OCI-LY7 (cell line): ENCODE measurements at regions not wholly inside any gene's neighbourhood (a gene's known extent, or its start where the extent isn't known, plus 50 kb on each side); places are given as distances from the start of the nearest gene placed in this dataset.

Experiments
- BruUV-seq: library from RNA; stranded (reverse); fragments of 400-500 nt; replicated peaks from 2 replicates; lab custom pipeline; 2021; lab: Mats Ljungman, UMichigan
- CTCF ChIA-PET: fragments of 300-600 bp; sonication (Branson Sonifier 250); formaldehyde crosslinking; loops from one replicate; lab custom pipeline; 2022; ENCODE audit warnings: antibody characterized with exemption; ENCODE audit not compliant: unreplicated experiment; lab: Charles Lee
- POLR2A ChIA-PET: fragments of 300-600 bp; sonication (Branson Sonifier 250); formaldehyde crosslinking; loops from one replicate; lab custom pipeline; 2022; ENCODE audit warnings: antibody characterized with exemption; lab: Charles Lee
- DNase-seq: peaks from one replicate; pipeline ENCODE4 v3.0.0-alpha.2; 2015; ENCODE audit warnings: low spot score
- H2AFZ ChIP-seq: fragments of 200-600 bp; sonication (generic), shearing (Covaris generic); 2 replicates; pipeline ENCODE4 v1.6.1; 2014; ENCODE audit warnings: mild to moderate bottlenecking, antibody characterized with exemption, low read length, moderate library complexity
- H3K27ac ChIP-seq: fragments of 200-600 bp; sonication (generic); 2 replicates; pipeline ENCODE4 v1.5.1; 2014; ENCODE audit warnings: mixed run types, low read depth, mild to moderate bottlenecking, moderate library complexity, low read length, inconsistent platforms; ENCODE audit not compliant: poor library complexity, severe bottlenecking
- H3K36me3 ChIP-seq: fragments of 200-600 bp; sonication (generic); 2 replicates; pipeline ENCODE4 v1.6.1; 2014; ENCODE audit warnings: mild to moderate bottlenecking, antibody characterized with exemption, low read length, moderate library complexity, mixed read lengths; ENCODE audit not compliant: insufficient read depth
- H3K4me1 ChIP-seq: fragments of 200-600 bp; sonication (generic); 2 replicates; pipeline ENCODE4 v1.5.1; 2014; ENCODE audit warnings: mild to moderate bottlenecking, low read length; ENCODE audit not compliant: insufficient read depth, poor library complexity, severe bottlenecking
- H3K4me2 ChIP-seq: fragments of 200-600 bp; sonication (generic); 2 replicates; pipeline ENCODE4 v1.6.1; 2014; ENCODE audit warnings: mild to moderate bottlenecking, low read length
- H3K4me3 ChIP-seq: fragments of 200-600 bp; sonication (generic); 2 replicates; pipeline ENCODE4 v1.5.1; 2014; ENCODE audit warnings: mild to moderate bottlenecking, low read depth, low read length; ENCODE audit not compliant: poor library complexity, severe bottlenecking
- H3K79me2 ChIP-seq: fragments of 200-600 bp; sonication (generic); 2 replicates; pipeline ENCODE4 v1.6.1; 2016; ENCODE audit warnings: low read depth, mild to moderate bottlenecking, low read length, moderate library complexity, mixed read lengths; ENCODE audit not compliant: insufficient read depth
- H3K9me2 ChIP-seq: fragments of 200-600 bp; sonication (generic); 2 replicates; pipeline ENCODE4 v1.6.1; 2016; ENCODE audit warnings: mild to moderate bottlenecking, low read length, mixed read lengths; ENCODE audit not compliant: insufficient read depth
- H3K9me3 ChIP-seq: fragments of 200-600 bp; sonication (generic); 2 replicates; pipeline ENCODE4 v1.6.1; 2014; ENCODE audit warnings: mild to moderate bottlenecking, mixed run types, low read length, mixed read lengths
- H4K20me1 ChIP-seq: fragments of 200-600 bp; sonication (generic); 2 replicates; pipeline ENCODE4 v1.6.1; 2014; ENCODE audit warnings: mild to moderate bottlenecking, antibody characterized with exemption, low read length, moderate library complexity, mixed read lengths; ENCODE audit not compliant: insufficient read depth
- CTCF ChIP-seq: fragments of 200-600 bp; sonication (generic); conservative IDR thresholded peaks from 2 replicates; pipeline ENCODE4 v1.5.1; 2014; ENCODE audit warnings: mild to moderate bottlenecking, antibody characterized with exemption, low read length, moderate library complexity, mixed read lengths
- EZH2phosphoT487 ChIP-seq: fragments of 200-600 bp; sonication (generic); IDR thresholded peaks from 2 replicates; pipeline ENCODE4 v1.6.1; 2018; ENCODE audit warnings: low read depth, borderline replicate concordance, mild to moderate bottlenecking, mixed run types, antibody characterized with exemption, low read length, moderate library complexity, mixed read lengths
- intact Hi-C: fragments of 100-400 bp; cut with micrococcal nuclease; formaldehyde crosslinking; loops from one replicate; pipeline ENCODE4 v1.10.0; 2022; ENCODE audit not compliant: unreplicated experiment

DNA sequence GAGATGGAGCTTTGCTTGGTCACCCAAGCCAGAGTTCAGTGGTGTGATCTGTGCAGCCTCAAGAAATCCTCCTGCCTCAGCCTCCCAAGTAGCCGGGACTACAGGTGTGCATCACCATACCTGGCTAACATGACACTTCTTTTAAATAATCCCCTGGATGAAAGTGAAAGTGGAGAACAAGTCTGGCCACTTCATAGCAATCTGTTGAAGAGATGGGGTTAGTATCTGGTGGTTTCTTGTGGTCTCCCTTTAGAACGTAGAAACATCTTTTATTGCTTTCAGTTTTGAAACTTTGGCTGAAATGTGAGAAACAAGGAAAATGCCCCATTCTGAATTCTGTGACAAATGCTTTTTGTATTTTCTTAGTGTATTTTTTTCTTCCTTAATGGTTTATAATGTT is 452.5 kb upstream of the RIOK2 start:
- no peak overlapping the region for H3K4me3 ChIP-seq
- no peaks in the 10 kb centered on the region for H3K4me1 ChIP-seq
- H3K27ac ChIP-seq = no peak overlapping the region
- no peaks in the 10 kb centered on the region for H3K9me3 ChIP-seq
- TF ChIP-seq CTCF (no peak), EZH2phosphoT487 (no peak)
- no peak overlapping the region for H2AFZ ChIP-seq
- no peaks in the 10 kb centered on the region for H3K36me3 ChIP-seq
- no peak for DNase-seq
- CTCF ChIA-PET = no interaction called here
- intact Hi-C loops = no loop called here
- no peak overlapping the region for H3K4me2 ChIP-seq
- POLR2A ChIA-PET = no interaction called here
- no peaks in the 10 kb centered on the region for H3K79me2 ChIP-seq
- H4K20me1 ChIP-seq = no peaks in the 10 kb centered on the region
- no TSS peak for BruUV-seq
- H3K9me2 ChIP-seq = no peaks in the 10 kb centered on the region

- intact Hi-C loops = no loop called here
- no TSS peak for BruUV-seq
- no peaks in the 10 kb centered on the region for H3K9me3 ChIP-seq
- H4K20me1 ChIP-seq = no peaks in the 10 kb centered on the region
- TF ChIP-seq EZH2phosphoT487 (no peak), CTCF (no peak)
- no peak overlapping the region for H3K4me3 ChIP-seq
- H2AFZ ChIP-seq = no peak overlapping the region
- no peaks in the 10 kb centered on the region for H3K36me3 ChIP-seq
- H3K27ac ChIP-seq = no peak overlapping the region
- POLR2A ChIA-PET = no interaction called here
- no peaks in the 10 kb centered on the region for H3K79me2 ChIP-seq
- no peaks in the 10 kb centered on the region for H3K9me2 ChIP-seq
- CTCF ChIA-PET = no interaction called here
- no peaks in the 10 kb centered on the region for H3K4me1 ChIP-seq
- no peak for DNase-seq
- H3K4me2 ChIP-seq = no peak overlapping the region
Measured at GRCh38 chr5:97636766-97637165, 453.7 kb upstream of the RIOK2 start.

DNA sequence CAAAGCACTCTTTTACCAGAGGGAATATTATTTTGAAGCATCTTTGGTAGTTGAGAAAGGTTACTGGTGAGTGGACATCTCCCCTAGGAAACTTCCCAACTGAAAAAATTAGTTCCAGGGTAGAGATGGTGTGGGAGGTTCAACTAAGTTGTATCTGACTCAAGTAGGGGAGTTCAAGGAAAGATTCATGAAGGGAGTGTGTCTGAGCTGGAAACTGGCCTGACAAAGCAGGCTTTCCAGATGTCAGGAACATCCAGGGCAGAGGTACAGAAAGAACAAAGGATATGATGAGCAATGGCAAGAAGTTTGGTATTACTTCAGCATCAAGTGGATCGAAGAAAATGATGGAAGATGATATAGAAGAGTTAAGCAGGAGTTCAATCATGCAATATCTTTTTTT is 458.0 kb upstream of the RIOK2 start:
- no TSS peak for BruUV-seq
- Histone ChIP-seq H4K20me1 (no peaks in the 10 kb centered on the region), H3K4me2 (no peak overlapping the region), H3K9me3 (no peaks in the 10 kb centered on the region), H2AFZ (no peak overlapping the region), H3K9me2 (no peaks in the 10 kb centered on the region), H3K4me1 (no peaks in the 10 kb centered on the region), H3K4me3 (no peak overlapping the region), H3K27ac (no peak overlapping the region), H3K79me2 (no peaks in the 10 kb centered on the region), H3K36me3 (no peaks in the 10 kb centered on the region)
- intact Hi-C loops = no loop called here
- no peak for DNase-seq
- ChIA-PET CTCF (no interaction called here), POLR2A (interaction anchor here (0.6 to 1.2 kb wide), 2 partner anchors 23 to 246 kb away, joined by 3 to 4 read pairs; no protein-coding TSS in a partner anchor)
- TF ChIP-seq CTCF (no peak), EZH2phosphoT487 (no peak)
